ENCODE measurements at regions not wholly inside any gene's neighbourhood (a gene's known extent, or its start where the extent isn't known, plus 50 kb on each side); places are given as distances from the start of the nearest gene placed in this dataset.

DNA sequence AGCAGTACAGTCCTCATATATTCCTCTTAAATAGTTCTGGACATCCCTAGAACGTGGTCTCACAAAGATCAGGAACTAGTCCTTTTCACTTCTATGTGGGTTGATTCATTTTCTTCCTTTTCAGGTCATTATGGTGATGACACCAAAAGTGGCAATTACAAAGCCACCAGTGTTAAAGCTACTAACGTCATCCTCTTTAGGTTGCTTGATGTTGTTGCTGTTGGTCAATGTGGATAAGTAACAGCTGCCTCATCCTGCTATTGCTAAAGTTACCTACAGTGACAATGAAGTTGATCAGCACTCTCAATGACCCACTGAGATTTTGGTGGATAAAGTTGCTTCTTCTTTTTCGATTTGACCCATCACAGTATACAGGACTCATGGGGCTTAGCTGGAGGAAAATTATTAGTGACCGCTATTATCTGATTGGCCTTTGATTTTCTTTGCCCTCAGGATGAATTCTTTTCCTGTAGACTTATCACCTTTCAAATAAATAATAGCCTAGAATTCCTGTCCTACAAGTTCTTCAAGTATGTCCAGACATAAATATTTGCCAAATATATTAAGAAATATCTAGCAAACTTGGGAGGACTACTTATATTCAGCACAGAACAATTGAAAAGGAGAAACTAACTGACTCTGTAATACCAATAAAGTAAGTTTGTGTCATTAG lies 54.0 kb upstream of the ATP2B1 start:
- TF ChIP-seq, protein P1, sequence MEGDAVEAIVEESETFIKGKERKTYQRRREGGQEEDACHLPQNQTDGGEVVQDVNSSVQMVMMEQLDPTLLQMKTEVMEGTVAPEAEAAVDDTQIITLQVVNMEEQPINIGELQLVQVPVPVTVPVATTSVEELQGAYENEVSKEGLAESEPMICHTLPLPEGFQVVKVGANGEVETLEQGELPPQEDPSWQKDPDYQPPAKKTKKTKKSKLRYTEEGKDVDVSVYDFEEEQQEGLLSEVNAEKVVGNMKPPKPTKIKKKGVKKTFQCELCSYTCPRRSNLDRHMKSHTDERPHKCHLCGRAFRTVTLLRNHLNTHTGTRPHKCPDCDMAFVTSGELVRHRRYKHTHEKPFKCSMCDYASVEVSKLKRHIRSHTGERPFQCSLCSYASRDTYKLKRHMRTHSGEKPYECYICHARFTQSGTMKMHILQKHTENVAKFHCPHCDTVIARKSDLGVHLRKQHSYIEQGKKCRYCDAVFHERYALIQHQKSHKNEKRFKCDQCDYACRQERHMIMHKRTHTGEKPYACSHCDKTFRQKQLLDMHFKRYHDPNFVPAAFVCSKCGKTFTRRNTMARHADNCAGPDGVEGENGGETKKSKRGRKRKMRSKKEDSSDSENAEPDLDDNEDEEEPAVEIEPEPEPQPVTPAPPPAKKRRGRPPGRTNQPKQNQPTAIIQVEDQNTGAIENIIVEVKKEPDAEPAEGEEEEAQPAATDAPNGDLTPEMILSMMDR (IDR thresholded peaks at IDR 0.05), result no peak

DNA sequence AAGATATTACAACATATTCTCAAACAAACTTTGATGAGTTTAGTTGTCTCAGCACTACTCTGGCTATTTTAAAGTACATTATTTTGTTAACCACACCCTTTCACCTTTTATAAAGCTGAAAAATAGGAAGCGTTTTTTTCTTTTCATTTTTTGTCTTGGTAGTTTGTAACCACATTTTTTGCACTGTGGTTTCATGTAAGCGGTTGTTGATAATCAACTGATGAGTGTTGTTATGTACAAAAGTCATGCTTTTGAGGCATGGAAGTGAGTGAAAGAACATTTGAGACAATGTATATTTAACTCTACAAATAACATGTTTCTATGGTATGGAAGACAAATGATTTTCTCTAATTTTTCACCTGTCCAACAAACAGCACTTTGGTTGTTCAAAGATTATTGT lies 52.1 kb upstream of the ATP2B1 start:
- TF ChIP-seq, protein P1 (IDR thresholded peaks at IDR 0.05), result no peak

Measured in LNCAP (cell line).